Liver (tissue), 8 donors: ENCODE measurements at regions not wholly inside any gene's neighbourhood (a gene's known extent, or its start where the extent isn't known, plus 50 kb on each side); places are given as distances from the start of the nearest gene placed in this dataset.

Source experiments
- DNase-seq: peaks from one replicate; pipeline ENCODE4 v3.0.0-alpha.2; 2017; ENCODE audit warnings: low spot score
- H3K27ac ChIP-seq, 2 donors: one replicate each; pipeline ENCODE4 v1.7.0; 2013; ENCODE audit warnings: inconsistent platforms in 2 of 2, low read length in 2 of 2, control low read depth in 1 of 2, low read depth in 1 of 2, mild to moderate bottlenecking in 1 of 2
- H3K27me3 ChIP-seq, 4 donors: one replicate each; pipeline versions ENCODE4 v1.6.1 to v1.7.0; 2013; ENCODE audit warnings: low read length in 3 of 4, inconsistent platforms in 1 of 4, mild to moderate bottlenecking in 1 of 4, moderate library complexity in 1 of 4; ENCODE audit not compliant: control insufficient read depth in 4 of 4, insufficient read depth in 4 of 4
- H3K36me3 ChIP-seq, 4 donors: one replicate each; pipeline versions ENCODE4 v1.6.1 to v1.7.0; 2013; ENCODE audit warnings: low read length in 3 of 4, mild to moderate bottlenecking in 3 of 4, low read depth in 1 of 4, moderate library complexity in 1 of 4; ENCODE audit not compliant: control insufficient read depth in 4 of 4, insufficient read depth in 3 of 4
- H3K4me1 ChIP-seq, 4 donors: one replicate each; pipeline versions ENCODE4 v1.6.1 to v1.7.0; 2013; ENCODE audit warnings: low read length in 3 of 4, mild to moderate bottlenecking in 3 of 4, moderate library complexity in 1 of 4; ENCODE audit not compliant: control insufficient read depth in 4 of 4, insufficient read depth in 4 of 4
- H3K4me3 ChIP-seq, 3 donors: one replicate each; pipeline versions ENCODE4 v1.6.1 to v1.7.0; 2013; ENCODE audit warnings: low read length in 3 of 3, control low read depth in 1 of 3, low read depth in 1 of 3, mild to moderate bottlenecking in 1 of 3
- H3K9ac ChIP-seq, 2 donors: one replicate each; pipeline ENCODE4 v1.7.0; 2013; ENCODE audit warnings: low read length in 2 of 2, mild to moderate bottlenecking in 2 of 2, moderate library complexity in 2 of 2, control low read depth in 1 of 2, low read depth in 1 of 2
- H3K9me3 ChIP-seq, 4 donors: one replicate each; pipeline versions ENCODE4 v1.6.1 to v1.7.0; 2013; ENCODE audit warnings: low read length in 3 of 4; ENCODE audit not compliant: control insufficient read depth in 4 of 4
- ATF3 ChIP-seq: IDR thresholded peaks from 2 replicates; pipeline ENCODE4 v1.6.1; 2016; ENCODE audit warnings: antibody characterized with exemption
- CTCF ChIP-seq: fragments of 150-350 bp; IDR thresholded peaks from 2 replicates; pipeline ENCODE4 v1.5.1; 2017; ENCODE audit warnings: improper control_type of control experiment, low read depth, low read length; ENCODE audit not compliant: missing input control
- FOXA1 ChIP-seq: IDR thresholded peaks from 2 replicates; pipeline ENCODE4 v1.6.1; 2016; ENCODE audit warnings: antibody characterized with exemption
- FOXA2 ChIP-seq: IDR thresholded peaks from 2 replicates; pipeline ENCODE4 v1.6.1; 2016; ENCODE audit warnings: antibody characterized with exemption
- GABPA ChIP-seq, 2 donors: IDR thresholded peaks in 1 of 2; conservative IDR thresholded peaks in 1 of 2; 2 replicates each; pipeline ENCODE4 v1.6.1; 2016; ENCODE audit warnings: antibody characterized with exemption in 2 of 2, mild to moderate bottlenecking in 1 of 2, moderate library complexity in 1 of 2
- HNF4A ChIP-seq, 2 donors: conservative IDR thresholded peaks; 2 replicates each; pipeline ENCODE4 v1.6.1; 2016; ENCODE audit warnings: antibody characterized with exemption in 2 of 2, mild to moderate bottlenecking in 2 of 2
- JUND ChIP-seq, 2 donors: IDR thresholded peaks; 2 replicates each; pipeline ENCODE4 v1.6.1; 2016; ENCODE audit warnings: antibody characterized with exemption in 2 of 2
- MAX ChIP-seq: IDR thresholded peaks from 2 replicates; pipeline ENCODE4 v1.6.1; 2016; ENCODE audit warnings: antibody characterized with exemption
- NR2F2 ChIP-seq: IDR thresholded peaks from 2 replicates; pipeline ENCODE4 v1.6.1; 2016; ENCODE audit warnings: antibody characterized with exemption
- RAD21 ChIP-seq, 2 donors: IDR thresholded peaks; 2 replicates each; pipeline ENCODE4 v1.6.1; 2016; ENCODE audit warnings: antibody characterized with exemption in 2 of 2, mild to moderate bottlenecking in 2 of 2
- SP1 ChIP-seq: IDR thresholded peaks from 2 replicates; pipeline ENCODE4 v1.6.1; 2018; ENCODE audit warnings: antibody characterized with exemption, mild to moderate bottlenecking
- WGBS: extraction: QIAGEN DNeasy Blood & Tissue Kit; methylation state at CpG from one replicate; pipeline ENCODE4 v1.1.7; 2013; 5-methylcytosine and 5-hydroxymethylcytosine counted together
- TF ChIP-seq, protein P1 (sequence below): IDR thresholded peaks from 2 replicates; pipeline ENCODE4 v1.6.1; 2016; ENCODE audit warnings: antibody characterized with exemption
- donor health status: healthy.
- donor health status: healthy.
- donor health status: healthy.
- donor health status: healthy.
- donor health status: healthy.

DNA sequence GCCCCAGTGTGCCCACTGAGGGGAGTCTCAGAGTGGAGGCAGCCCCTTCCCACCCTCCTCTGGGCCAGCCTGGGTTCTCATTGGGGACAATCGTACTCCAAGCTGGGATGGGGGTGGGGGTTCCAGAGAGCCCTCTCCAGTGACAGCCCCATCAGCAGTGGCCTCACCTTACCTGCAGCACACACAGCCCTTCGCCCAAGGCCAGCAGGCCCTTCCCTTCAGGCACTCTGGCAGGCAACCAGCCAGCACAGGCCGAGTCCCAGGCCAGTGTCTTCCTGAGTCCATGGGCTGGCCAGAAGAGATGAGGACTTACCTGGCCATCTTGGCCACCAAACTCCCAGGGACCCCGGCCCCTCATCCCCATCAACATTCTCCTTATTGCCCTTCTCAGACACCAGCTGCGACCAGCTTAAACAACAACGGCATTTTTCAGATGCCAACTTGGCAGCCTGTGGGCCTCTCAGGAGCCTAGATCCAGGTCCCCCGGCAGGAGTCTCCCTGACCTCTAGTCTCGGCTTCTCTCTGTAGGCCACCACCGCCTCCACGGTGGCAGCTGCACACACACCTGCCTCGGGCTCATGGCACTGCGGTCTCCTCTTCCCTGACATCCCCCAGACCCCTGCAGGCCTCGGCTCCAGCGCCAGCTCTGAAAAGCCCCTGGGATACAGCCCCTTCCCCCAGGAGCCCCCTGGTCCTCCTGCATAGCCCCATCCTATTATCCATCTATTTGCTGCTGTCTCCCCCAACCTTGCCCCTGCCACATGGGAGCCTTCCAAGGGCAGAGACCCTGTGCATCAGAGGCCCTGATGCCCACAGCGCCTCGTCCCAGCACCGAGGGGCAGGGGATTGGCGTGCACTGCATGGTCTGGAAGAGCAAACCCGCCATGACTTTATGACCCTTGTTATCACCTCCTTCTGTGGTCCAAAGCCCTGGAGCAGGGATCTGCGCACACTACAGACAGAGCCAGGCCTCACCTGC lies 111.2 kb upstream of the FGF3 start:
- 91% methylated on average over 20 of the region's 20 CpGs for WGBS

DNA sequence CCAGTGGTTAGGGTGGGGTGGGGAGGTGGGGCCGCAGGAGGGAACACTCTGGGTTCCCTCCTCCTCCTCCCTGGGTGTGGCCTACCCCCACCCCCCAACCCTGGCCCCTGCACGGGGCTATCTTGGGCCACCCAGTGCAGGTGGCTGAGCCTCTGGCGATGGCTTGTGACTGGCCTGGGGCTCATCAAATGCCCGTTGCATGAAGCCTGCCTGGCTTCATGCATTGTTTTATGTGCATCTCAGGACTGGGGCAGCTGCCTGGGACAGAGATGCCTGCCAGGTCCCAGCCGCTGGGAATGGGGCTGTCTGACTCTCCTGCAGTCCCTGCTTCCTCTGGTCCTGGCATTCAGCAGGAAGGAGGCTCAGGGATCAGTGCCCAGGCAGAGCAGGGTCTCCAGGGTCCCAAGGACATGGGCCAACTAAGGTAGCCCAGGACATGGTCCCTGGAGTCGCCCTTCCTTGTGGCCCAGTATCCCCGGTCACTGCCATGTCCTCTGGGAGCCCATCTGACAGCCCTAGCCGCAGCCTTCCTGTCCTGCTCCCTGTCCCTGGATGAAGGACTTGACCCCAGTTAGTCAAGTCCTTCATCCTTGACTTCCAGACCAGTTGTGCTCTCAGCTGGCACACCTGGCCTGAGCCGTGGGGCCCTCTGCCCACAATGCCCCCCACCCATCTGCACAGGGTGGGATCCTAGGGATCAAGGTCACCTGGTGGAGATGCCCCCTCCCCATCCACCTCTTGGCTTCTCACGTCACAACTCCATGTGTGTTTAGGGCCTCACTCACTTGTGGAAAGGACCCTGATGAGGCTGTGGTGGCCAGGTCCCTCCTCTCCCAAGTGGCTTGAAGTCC lies 112.1 kb upstream of the FGF3 start:
- no peak overlapping the region for H3K9ac ChIP-seq
- DNase-seq, result no peak
- no peaks in the 10 kb centered on the region for H3K9me3 ChIP-seq
- no peaks in the 10 kb centered on the region for H3K27me3 ChIP-seq
- H3K36me3 ChIP-seq, result no peaks in the 10 kb centered on the region
- H3K4me1 ChIP-seq, result no peaks in the 10 kb centered on the region
- no peak overlapping the region for H3K27ac ChIP-seq
- no peak for TF ChIP-seq FOXA2
- no peak for TF ChIP-seq CTCF
- TF ChIP-seq MAX, result no peak
- no peak for TF ChIP-seq FOXA1
- TF ChIP-seq SP1, result no peak
- TF ChIP-seq JUND (IDR thresholded peaks at IDR 0.05), result no peak
- no peak for TF ChIP-seq NR2F2
- no peak for TF ChIP-seq HNF4A (conservative IDR thresholded peaks at IDR 0.05)
- no peak for TF ChIP-seq GABPA (IDR thresholded peaks at IDR 0.05 in 1 of 2, conservative IDR thresholded peaks at IDR 0.05 in 1 of 2)
- TF ChIP-seq, protein P1, sequence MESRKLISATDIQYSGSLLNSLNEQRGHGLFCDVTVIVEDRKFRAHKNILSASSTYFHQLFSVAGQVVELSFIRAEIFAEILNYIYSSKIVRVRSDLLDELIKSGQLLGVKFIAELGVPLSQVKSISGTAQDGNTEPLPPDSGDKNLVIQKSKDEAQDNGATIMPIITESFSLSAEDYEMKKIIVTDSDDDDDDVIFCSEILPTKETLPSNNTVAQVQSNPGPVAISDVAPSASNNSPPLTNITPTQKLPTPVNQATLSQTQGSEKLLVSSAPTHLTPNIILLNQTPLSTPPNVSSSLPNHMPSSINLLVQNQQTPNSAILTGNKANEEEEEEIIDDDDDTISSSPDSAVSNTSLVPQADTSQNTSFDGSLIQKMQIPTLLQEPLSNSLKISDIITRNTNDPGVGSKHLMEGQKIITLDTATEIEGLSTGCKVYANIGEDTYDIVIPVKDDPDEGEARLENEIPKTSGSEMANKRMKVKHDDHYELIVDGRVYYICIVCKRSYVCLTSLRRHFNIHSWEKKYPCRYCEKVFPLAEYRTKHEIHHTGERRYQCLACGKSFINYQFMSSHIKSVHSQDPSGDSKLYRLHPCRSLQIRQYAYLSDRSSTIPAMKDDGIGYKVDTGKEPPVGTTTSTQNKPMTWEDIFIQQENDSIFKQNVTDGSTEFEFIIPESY, result no peak
- 81% methylated on average over 10 of the region's 10 CpGs for WGBS
- H3K4me3 ChIP-seq, result no peak overlapping the region

More for the DNA sequence above, 111.2 kb upstream of the FGF3 start:
- H3K9ac ChIP-seq, result no peak overlapping the region
- TF ChIP-seq HNF4A (conservative IDR thresholded peaks at IDR 0.05), result no peak
- no peak for TF ChIP-seq JUND (IDR thresholded peaks at IDR 0.05)
- TF ChIP-seq FOXA1, result no peak
- no peak for TF ChIP-seq RAD21 (IDR thresholded peaks at IDR 0.05)
- TF ChIP-seq MAX, result no peak
- TF ChIP-seq ATF3, result no peak
- no peak for TF ChIP-seq CTCF
- H3K4me3 ChIP-seq, result no peak overlapping the region
- no peaks in the 10 kb centered on the region for H3K27me3 ChIP-seq
- H3K36me3 ChIP-seq, result no peaks in the 10 kb centered on the region
- no peaks in the 10 kb centered on the region for H3K4me1 ChIP-seq
- no peak for DNase-seq
- no peaks in the 10 kb centered on the region for H3K9me3 ChIP-seq
- H3K27ac ChIP-seq, result no peak overlapping the region
